DND-41 (cell line): ENCODE measurements at regions not wholly inside any gene's neighbourhood (a gene's known extent, or its start where the extent isn't known, plus 50 kb on each side); places are given as distances from the start of the nearest gene placed in this dataset.

ENCODE experiments used
- ATAC-seq: fragments of 200-7000 bp; cut with Tn5 transposase; 3 replicates; pipeline ENCODE4 v1.9.1; 2021; ENCODE audit warnings: low read depth; ENCODE audit not compliant: insufficient read depth
- DNase-seq: peaks from one replicate; pipeline ENCODE4 v3.0.0-alpha.2; 2020
- H2AFZ ChIP-seq: 2 replicates; pipeline ENCODE4 v1.6.0; 2012; ENCODE audit warnings: low read depth, low read length
- H3K27ac ChIP-seq: 2 replicates; pipeline ENCODE4 v1.5.1; 2012; ENCODE audit warnings: low read length, inconsistent platforms
- H3K27me3 ChIP-seq: fragments of 200-600 bp; sonication (generic); 2 replicates; pipeline ENCODE4 v1.6.0; 2012; ENCODE audit warnings: low read length, mild to moderate bottlenecking, inconsistent platforms; ENCODE audit not compliant: insufficient read depth, poor library complexity
- H3K36me3 ChIP-seq: 2 replicates; pipeline ENCODE4 v1.5.1; 2012; ENCODE audit warnings: low read length, inconsistent platforms; ENCODE audit not compliant: insufficient read depth
- H3K4me1 ChIP-seq: 2 replicates; pipeline ENCODE4 v1.5.1; 2012; ENCODE audit warnings: mild to moderate bottlenecking, low read length; ENCODE audit not compliant: insufficient read depth
- H3K4me2 ChIP-seq: 2 replicates; pipeline ENCODE4 v1.6.0; 2012; ENCODE audit warnings: mild to moderate bottlenecking, moderate library complexity, low read length, inconsistent platforms; ENCODE audit not compliant: insufficient read depth
- H3K4me3 ChIP-seq, 2 experiments: fragments of 200-600 bp in 1 of 2; shearing (Covaris generic) in 1 of 2; 2 replicates each; pipeline ENCODE4 v1.5.1; 2012 to 2016; ENCODE audit warnings: inconsistent platforms in 2 of 2, low read length in 2 of 2, mild to moderate bottlenecking in 2 of 2, low read depth in 1 of 2, moderate library complexity in 1 of 2
- H3K79me2 ChIP-seq: 2 replicates; pipeline ENCODE4 v1.6.0; 2012; ENCODE audit warnings: low read length, inconsistent platforms; ENCODE audit not compliant: insufficient read depth
- H3K9ac ChIP-seq: 2 replicates; pipeline ENCODE4 v1.6.0; 2012; ENCODE audit warnings: low read depth, mild to moderate bottlenecking, inconsistent platforms, low read length, moderate library complexity
- H3K9me3 ChIP-seq: 2 replicates; pipeline ENCODE4 v1.5.1; 2012; ENCODE audit warnings: low read length, moderate library complexity, mild to moderate bottlenecking, inconsistent platforms; ENCODE audit not compliant: insufficient read depth, severe bottlenecking
- H4K20me1 ChIP-seq: 2 replicates; pipeline ENCODE4 v1.6.0; 2012; ENCODE audit warnings: low read length; ENCODE audit not compliant: insufficient read depth
- EZH2 ChIP-seq: IDR thresholded peaks from 3 replicates; pipeline ENCODE4 v1.6.1; 2012; ENCODE audit warnings: borderline replicate concordance, low read depth, mild to moderate bottlenecking, moderate library complexity, low read length, inconsistent platforms; ENCODE audit not compliant: severe bottlenecking
- TF ChIP-seq, protein P1 (sequence below): IDR thresholded peaks from 2 replicates; pipeline ENCODE4 v1.5.1; 2012; ENCODE audit warnings: borderline replicate concordance, low read length, moderate library complexity, mild to moderate bottlenecking; ENCODE audit not compliant: poor library complexity, severe bottlenecking; ENCODE audit errors: extremely low read depth

DNA sequence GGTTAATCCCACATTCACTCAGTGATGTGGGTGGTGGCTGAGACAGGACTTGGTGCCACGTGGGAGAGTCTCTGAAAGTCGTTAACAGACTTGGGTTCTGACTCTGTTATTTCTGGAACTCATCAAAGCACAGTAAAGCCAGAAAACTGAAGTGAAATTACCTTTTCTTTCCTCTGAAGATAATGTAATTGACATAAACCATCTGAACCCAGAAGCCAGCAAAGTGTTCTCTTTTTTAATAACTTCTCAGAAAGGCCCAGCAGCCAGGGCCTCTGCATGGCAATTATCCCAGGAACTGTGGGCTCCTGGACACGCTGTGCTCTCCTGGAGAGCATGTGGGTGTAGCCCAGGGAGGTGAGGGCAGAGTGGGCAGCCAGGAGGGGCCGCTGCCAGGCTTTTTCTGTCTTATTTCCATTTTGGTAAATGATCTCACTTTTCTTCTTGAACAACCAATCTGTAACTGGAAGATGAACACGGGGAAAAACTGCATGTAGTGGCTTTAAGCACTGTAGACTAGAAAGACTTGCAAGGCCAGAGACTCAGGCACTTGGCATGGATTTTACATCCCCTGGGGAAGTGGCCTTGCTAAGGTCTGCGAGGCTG is 444.1 kb upstream of the TMEM132C start:
- DNase-seq (no peak), ATAC-seq (no peak)
- Histone ChIP-seq H3K9me3 (no peaks in the 10 kb centered on the region), H3K4me1 (no peaks in the 10 kb centered on the region), H3K4me3 (no peak overlapping the region), H3K27ac (no peak overlapping the region), H4K20me1 (no peaks in the 10 kb centered on the region), H3K4me2 (no peak overlapping the region), H2AFZ (no peak overlapping the region), H3K27me3 (no peaks in the 10 kb centered on the region), H3K9ac (no peak overlapping the region), H3K36me3 (no peaks in the 10 kb centered on the region), H3K79me2 (no peaks in the 10 kb centered on the region)
- no peak for TF ChIP-seq EZH2
- TF ChIP-seq, protein P1, sequence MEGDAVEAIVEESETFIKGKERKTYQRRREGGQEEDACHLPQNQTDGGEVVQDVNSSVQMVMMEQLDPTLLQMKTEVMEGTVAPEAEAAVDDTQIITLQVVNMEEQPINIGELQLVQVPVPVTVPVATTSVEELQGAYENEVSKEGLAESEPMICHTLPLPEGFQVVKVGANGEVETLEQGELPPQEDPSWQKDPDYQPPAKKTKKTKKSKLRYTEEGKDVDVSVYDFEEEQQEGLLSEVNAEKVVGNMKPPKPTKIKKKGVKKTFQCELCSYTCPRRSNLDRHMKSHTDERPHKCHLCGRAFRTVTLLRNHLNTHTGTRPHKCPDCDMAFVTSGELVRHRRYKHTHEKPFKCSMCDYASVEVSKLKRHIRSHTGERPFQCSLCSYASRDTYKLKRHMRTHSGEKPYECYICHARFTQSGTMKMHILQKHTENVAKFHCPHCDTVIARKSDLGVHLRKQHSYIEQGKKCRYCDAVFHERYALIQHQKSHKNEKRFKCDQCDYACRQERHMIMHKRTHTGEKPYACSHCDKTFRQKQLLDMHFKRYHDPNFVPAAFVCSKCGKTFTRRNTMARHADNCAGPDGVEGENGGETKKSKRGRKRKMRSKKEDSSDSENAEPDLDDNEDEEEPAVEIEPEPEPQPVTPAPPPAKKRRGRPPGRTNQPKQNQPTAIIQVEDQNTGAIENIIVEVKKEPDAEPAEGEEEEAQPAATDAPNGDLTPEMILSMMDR: no peak

DNA sequence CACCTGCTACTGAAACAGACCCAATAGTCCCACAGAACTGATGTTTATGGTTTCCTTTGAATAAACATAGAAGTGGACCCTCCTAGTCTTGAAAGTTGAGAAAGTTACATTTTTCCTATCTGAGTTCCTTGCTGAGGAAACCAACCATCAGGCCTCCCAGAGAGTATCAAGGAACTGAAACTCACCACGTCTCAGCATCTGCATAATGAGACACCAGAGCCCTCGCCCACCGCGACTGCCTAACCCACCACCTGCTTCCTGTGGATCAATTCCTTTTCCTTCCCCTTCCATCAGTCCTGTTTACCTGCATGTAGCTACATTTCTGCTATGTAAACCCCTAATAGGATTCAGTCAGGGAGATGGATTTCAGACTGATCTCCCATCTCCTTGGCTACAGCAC is 443.2 kb upstream of the TMEM132C start:
- no peaks in the 10 kb centered on the region for H4K20me1 ChIP-seq
- no peaks in the 10 kb centered on the region for H3K36me3 ChIP-seq
- DNase-seq: no peak
- ATAC-seq: no peak
- H3K27me3 ChIP-seq: no peaks in the 10 kb centered on the region
- no peak overlapping the region for H3K4me2 ChIP-seq
- no peaks in the 10 kb centered on the region for H3K9me3 ChIP-seq
- no peak overlapping the region for H3K4me3 ChIP-seq
- no peaks in the 10 kb centered on the region for H3K79me2 ChIP-seq
- no peak overlapping the region for H3K9ac ChIP-seq
- H3K27ac ChIP-seq: no peak overlapping the region
- no peak overlapping the region for H2AFZ ChIP-seq
- TF ChIP-seq, protein P1: no peak
- no peak for TF ChIP-seq EZH2
- H3K4me1 ChIP-seq: no peaks in the 10 kb centered on the region

DNA sequence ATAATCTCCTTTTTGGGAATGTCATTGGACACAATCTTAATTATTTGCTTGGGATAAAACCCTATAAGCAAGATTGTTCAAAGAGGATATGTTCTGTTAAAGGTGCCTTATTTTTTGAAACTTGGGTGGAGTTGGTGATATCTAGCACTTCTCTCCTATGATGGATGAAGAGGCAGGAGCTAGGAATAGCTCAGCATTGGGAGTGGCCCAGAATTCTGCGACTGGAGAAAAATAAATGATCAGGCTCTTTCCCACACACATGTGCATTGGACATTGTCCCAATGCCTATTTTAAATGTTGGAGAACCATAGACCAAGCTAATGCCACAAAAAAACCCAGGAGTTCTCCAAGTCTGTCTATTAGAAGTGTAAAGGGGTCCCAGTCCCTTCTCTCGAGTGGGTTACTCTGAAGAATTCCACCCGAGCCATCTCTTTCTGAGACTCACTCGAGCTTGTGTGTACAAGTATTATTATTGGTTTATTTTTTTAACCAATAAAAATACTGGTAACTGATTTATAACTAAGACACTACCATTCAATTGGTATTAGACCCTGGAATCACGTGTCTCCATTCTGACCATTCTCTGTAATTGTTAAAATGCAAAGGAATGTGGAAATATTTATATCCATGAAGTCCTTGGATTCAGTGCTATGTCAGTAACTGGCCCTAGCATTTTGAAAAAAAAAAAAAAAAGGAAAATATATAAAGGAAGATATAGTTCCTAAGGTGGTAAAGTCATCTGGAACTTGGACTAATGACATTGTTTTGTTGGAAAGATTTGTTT is 437.5 kb upstream of the TMEM132C start:
- Histone ChIP-seq H3K27ac (no peak overlapping the region), H3K9me3 (no peaks in the 10 kb centered on the region), H3K27me3 (no peaks in the 10 kb centered on the region), H3K4me2 (no peak overlapping the region), H3K4me1 (no peaks in the 10 kb centered on the region), H4K20me1 (no peaks in the 10 kb centered on the region), H3K9ac (no peak overlapping the region), H3K36me3 (no peaks in the 10 kb centered on the region), H3K4me3 (no peak overlapping the region), H2AFZ (no peak overlapping the region), H3K79me2 (no peaks in the 10 kb centered on the region)
- ATAC-seq (no peak), DNase-seq (no peak)
- TF ChIP-seq, protein P1: no peak
- no peak for TF ChIP-seq EZH2
